Ishikawa (cell line): ENCODE measurements at regions not wholly inside any gene's neighbourhood (a gene's known extent, or its start where the extent isn't known, plus 50 kb on each side); places are given as distances from the start of the nearest gene placed in this dataset.

Source experiments
- EGR1 ChIP-seq: IDR thresholded peaks from 2 replicates; pipeline ENCODE4 v1.6.1; 2012
- EP300 ChIP-seq: IDR thresholded peaks from 2 replicates; pipeline ENCODE4 v1.6.1; 2012; ENCODE audit warnings: borderline replicate concordance
- TCF12 ChIP-seq: IDR thresholded peaks from 2 replicates; pipeline ENCODE4 v1.6.1; 2012; ENCODE audit warnings: low read depth
- TEAD4 ChIP-seq: IDR thresholded peaks from 2 replicates; pipeline ENCODE4 v1.6.1; 2012
- TF ChIP-seq, protein P1 (sequence below): IDR thresholded peaks from 2 replicates; pipeline ENCODE4 v1.6.1; 2012

DNA sequence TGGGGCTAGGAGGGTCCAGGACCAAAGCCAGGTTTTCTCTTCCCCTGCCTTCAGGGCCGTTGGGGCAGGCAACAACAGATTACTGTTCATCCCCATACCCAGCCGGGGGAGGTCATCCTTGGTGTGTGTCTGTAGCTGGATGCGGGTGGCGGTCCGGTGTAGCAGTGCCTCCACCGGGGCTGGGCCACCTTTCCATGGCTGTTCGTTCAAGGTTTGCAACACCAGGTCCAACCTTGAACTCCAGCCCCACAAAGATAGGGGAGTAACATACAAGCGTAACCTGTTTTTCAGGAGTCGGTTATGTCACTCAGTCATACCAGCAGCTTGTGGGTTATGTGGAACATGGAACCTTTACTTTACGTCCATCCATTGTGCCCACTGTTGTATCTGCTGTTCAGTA, 58.5 kb upstream of the FAM120A start:
- TF ChIP-seq TCF12 (no peak), TEAD4 (no peak), EGR1 (no peak), EP300 (no peak)
- TF ChIP-seq, protein P1, sequence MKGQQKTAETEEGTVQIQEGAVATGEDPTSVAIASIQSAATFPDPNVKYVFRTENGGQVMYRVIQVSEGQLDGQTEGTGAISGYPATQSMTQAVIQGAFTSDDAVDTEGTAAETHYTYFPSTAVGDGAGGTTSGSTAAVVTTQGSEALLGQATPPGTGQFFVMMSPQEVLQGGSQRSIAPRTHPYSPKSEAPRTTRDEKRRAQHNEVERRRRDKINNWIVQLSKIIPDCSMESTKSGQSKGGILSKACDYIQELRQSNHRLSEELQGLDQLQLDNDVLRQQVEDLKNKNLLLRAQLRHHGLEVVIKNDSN, result no peak
